Fibroblast of skin of left quadriceps (primary cell): ENCODE measurements at regions not wholly inside any gene's neighbourhood (a gene's known extent, or its start where the extent isn't known, plus 50 kb on each side); places are given as distances from the start of the nearest gene placed in this dataset.

Experiments used
- DNase-seq, 2 experiments: peaks; one replicate each; pipeline ENCODE4 v3.0.0-alpha.2; 2013; ENCODE audit warnings: low read depth in 2 of 2

- DNase-seq = no peak
Observed at GRCh38 chr3:124243177-124243859, 251.4 kb upstream of the ROPN1 start.

GRCh38 chr3:124246376-124246775 is 254.5 kb upstream of the ROPN1 start:
- no peak for DNase-seq

DNA sequence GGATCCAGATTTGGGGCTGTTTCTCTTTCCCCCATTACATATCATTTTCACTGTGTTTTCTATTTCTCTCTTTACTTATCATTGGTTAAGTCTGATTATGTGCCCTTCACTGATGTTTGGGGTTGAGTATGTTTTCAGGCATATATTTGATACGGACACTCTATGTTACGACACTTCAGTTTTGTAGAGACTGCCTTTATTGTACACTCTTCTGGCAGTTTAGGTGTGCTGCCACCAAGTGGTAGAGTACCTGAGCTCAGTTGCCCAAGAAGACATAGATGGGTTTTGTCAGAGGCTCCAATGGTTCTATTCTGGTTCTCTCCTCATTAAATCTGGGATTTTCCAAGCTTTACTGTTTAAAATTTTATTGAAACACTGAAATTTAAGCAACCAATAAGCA is 255.0 kb upstream of the ROPN1 start:
- no peak for DNase-seq

- DNase-seq = peak; percentile 57 to 62
Observed at GRCh38 chr3:124248471-124249028, 256.6 kb upstream of the ROPN1 start.

GRCh38 chr3:124249038-124249437 is 257.1 kb upstream of the ROPN1 start:
- no peak for DNase-seq

GRCh38 chr3:124250053-124250452 is 258.1 kb upstream of the ROPN1 start:
- DNase-seq = no peak

DNA sequence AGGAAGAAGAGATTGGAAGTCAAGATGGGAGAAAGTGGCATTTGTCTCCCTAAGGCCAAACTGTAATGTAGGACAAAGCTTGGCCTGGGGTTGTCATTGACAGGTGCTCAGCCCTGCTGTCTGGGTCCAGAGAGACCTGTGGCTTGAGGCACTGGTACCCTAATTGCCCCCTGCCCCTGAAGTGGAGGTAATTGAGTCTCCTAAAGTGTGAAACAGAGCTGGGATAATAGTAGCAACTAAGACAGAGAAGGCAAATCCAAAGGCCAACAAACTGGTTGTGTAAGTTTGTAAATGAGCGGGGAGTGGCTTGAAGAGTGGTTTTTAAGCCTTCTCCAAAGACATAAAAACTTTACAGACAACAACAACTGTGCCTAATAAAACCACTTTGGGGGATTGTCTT is 264.2 kb upstream of the ROPN1 start:
- DNase-seq = no peak

GRCh38 chr3:124256599-124256998 is 264.7 kb upstream of the ROPN1 start:
- DNase-seq = no peak

DNA sequence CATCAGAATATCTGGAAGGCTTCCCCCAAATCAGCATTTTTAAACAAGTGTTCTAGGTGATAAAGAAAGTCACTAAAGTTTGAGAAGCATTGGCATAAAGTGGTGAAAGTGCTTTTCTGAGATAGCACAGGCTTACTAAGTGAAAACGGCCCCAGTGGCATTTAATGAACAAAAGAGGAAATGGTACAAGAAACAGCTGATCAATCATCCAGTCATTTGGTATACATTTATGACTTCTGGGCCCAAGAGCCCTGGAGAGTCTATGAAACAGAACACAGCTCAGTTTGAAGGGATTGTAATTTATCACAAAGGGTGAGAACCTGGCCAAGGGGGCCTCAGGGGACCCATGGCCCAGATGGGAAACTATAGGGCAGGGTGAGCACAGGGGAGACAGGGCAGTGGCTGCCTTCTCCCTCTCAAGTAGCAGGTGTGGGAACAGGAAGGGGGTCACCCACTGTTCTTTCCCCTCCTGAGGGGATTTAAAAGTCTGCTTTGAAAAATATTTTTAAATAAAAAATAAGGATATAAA is 265.5 kb upstream of the ROPN1 start:
- no peak for DNase-seq

GRCh38 chr3:124258057-124258500 is 266.2 kb upstream of the ROPN1 start:
- DNase-seq = no peak

DNA sequence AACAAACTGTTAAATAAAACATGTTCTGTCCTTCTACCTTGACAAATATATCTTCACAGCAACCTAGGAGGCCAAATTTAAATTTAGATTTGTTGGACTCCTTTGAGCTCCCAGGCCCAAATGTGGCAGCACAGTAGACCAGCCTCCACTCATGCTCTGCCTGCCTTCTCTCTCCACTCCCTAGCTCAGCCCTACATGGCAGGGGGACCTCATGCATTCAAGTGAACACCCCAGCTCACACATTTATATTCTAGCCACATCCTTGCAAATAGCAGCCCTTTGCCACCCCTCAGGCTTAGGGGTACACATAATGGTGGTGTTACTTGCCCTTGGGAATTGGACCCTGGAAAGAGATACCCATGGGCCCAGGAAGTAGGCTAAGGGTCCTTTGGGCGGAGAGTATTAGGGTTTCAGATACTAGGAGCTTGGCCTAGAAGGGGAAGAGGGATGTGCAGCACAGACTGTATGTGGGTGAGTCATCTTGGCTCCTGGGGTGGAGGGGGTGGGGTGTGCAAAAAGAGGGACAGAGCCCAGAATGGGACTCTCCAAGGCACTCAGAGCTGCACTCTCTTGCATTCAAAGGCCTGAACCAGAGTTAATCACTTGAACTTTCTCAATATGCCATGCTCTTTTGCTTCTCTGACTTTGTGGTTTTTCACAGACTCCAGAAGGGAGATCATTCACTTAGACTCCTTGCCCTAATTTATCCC is 268.4 kb upstream of the ROPN1 start:
- DNase-seq = peak; percentile 59 to 63

DNA sequence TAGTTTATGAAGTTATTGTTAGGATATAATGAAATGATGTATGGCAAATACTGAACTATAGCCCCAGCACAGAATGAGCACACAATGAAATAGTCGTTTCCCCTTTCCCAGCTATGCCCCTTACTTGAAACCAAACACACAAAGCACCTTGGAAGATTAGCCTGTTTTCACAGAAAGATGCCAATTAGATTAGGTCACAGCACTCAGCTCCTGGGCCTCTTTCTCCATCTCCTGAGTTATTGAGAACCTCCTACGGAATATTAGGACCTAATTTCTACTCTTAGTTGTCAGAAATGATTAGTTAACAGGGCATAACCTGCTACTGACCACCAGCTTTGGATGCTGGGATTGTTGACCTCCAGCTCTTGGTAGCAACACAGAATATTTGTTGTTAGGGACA is 269.4 kb upstream of the ROPN1 start:
- no peak for DNase-seq

DNA sequence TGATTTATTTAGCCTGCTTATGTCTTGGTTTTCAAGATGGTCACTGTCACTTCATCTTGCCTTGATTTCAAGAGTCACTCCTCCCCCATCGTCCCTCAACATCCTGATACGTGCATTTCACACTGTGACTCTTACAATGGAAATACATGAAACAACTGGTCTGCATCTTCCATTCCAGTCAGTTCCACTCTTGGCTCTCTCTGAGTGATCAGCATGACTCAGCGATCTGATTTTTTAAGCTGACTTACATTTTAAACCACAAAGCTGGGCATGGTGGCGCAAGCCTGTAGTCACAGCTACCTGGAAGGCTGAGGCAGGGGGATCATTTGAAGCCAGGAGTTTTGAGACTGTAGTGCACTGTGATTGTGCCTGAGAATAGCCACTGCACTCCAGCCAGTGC is 271.2 kb upstream of the ROPN1 start:
- peak; percentile 75 to 79 for DNase-seq

DNA sequence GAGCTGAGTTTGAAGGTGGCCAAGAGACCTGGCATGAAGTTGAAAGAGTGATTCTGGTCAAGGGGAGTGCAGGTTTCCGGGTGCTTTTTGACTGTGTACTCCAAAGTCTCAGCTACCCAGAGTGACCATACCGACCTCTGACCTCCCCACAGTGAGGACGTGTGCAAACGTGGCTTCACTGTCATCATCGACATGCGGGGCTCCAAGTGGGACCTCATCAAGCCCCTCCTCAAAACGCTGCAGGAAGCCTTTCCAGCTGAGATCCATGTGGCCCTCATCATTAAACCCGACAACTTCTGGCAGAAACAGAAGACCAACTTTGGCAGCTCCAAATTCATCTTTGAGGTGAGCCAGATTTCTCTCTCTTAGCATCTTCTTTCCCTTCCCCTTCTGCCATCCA is 272.4 kb upstream of the ROPN1 start:
- DNase-seq = no peak

DNA sequence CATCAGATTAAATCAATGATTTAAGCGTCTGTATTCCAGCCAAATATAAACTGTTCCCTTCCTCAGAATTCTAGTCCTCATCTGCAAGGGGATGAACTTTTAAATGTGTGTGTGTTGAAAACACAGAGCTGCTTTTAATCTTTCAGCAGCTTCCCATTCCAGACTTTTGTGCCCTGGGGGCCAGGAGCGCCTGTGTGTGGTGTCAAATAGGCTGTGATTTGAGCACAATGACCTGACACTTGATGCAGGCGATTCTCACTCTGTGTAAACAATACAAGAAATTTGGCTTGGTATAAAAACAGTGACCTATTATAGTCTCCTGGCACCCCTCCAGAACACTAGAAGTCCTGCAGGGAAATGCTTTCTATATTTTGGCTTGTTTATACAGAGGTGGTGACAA is 274.6 kb upstream of the ROPN1 start:
- DNase-seq = peak in 1 of 2 experiments; percentile 17

GRCh38 chr3:124267406-124267805 is 275.5 kb upstream of the ROPN1 start:
- DNase-seq = no peak

DNA sequence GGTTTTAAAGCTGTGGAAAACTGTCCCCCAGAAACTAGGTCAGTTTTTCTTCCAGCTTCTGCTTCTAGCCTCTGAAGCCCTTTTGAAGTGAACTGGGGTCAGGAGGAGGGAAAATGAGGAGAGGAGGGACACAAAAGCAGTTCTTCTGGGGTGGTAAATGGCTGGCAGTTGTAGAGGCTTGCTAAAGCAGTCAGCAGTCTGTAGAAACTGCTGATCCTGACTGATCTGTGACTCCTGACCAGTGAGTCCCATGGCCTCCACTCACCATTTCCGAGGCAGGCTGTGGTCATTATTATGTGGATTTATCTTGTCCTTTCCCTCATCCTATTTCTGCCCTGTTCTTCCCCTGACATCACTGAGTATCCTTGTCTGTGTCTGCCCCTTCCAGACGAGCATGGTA is 276.4 kb upstream of the ROPN1 start:
- no peak for DNase-seq

DNA sequence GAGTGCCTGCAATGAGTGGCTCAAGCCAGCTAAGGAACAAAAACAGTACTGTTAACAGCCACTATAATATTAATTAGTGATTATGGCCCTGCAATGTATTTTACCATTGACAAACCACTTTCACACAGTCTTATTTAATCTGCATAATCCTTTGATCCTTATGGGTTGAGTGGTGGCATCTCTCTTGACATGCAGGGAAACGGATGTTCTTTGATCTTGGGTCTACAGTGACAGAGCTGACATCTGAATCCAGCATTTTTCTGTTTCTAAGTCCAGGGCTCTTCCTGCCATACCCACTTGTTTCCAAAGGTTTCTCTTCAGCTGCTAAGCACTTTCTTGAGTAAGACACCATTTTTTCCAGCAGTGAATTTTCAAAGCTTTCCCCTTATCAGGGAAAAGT is 277.7 kb upstream of the ROPN1 start:
- no peak for DNase-seq

DNA sequence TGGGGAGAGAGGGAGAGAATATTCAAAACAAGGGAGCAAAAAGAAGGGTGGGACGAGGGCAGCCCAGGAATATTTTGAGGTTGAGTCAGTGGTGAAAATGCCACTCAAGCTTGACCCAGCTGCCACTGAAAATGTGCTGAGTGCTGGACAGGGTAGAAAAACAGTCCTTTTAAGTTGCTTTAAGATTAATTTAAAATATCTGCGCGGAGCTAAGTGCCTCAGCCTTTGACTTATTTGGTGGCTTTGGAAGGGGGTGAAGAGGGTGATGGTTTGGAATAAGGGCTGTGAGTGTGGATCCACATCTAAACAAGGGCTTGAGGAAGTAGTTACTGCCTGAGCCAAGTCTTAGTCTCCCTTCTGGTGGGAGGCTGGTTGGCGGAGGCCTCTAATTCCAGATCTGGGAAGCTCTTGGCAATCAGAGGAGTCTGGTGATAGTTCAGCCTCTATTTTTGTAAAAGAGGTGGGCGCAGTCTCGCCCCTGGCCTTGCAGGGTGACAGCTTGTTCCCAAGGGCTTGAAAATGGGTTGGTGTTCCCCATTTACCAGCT is 280.8 kb upstream of the ROPN1 start:
- DNase-seq = no peak

GRCh38 chr3:124273651-124274050 is 281.7 kb upstream of the ROPN1 start:
- no peak for DNase-seq

DNA sequence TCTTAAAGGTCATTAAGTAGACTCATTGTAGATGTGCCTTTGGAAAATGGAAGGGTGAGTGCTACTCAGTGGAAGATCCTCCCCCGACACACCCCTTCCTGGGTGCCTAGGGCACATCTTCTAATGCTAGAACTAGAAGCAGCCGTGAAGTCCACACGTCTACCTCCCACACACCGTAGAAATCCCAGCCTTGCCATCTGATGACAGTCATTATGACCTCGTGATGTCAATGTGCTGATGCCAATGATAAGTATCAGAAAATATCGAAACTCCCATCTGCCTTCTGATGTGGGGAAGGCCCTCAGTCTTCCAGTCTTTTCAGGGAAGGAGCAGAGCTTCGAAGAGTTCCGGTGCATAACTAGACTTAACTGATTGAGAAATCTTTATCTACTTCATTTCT is 282.1 kb upstream of the ROPN1 start:
- DNase-seq = no peak

- DNase-seq = no peak
Observed at GRCh38 chr3:124275412-124275811, 283.5 kb upstream of the ROPN1 start.

DNA sequence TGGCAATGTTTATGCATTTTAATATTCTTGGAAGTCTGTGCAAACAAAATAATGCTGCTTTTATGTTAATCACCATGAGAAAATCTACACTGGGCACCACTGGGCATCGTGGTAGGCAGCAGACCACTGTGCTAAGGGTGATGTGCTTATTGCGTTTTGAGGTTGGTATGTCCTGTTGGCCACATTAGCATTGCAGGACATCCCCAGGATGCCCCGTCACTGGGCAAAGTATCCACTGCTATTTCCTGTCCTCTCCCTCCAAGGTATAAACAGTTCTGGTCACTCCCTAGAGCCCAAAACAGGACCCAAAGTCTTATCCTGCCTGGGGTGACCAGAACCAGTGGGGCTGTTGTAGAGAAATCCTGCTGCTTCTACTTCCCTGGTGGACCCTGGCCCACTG is 284.2 kb upstream of the ROPN1 start:
- DNase-seq = no peak
